Stimulated activated CD4-positive, alpha-beta T cell treated with anti-CD3 and anti-CD28 coated beads, Interleukin-2, amount 100 ng/mL, for 24 hours (primary cell): ENCODE measurements at regions not wholly inside any gene's neighbourhood (a gene's known extent, or its start where the extent isn't known, plus 50 kb on each side); places are given as distances from the start of the nearest gene placed in this dataset.
"Not testable (repeated sequence)": the region's sequence is repeated elsewhere in the genome, so short reads cannot be mapped to it uniquely, and the experiment has no call there.

ENCODE experiments used
- DNase-seq, 2 donors: peaks; one replicate each; pipeline ENCODE4 v3.0.0-alpha.2; 2020

DNA sequence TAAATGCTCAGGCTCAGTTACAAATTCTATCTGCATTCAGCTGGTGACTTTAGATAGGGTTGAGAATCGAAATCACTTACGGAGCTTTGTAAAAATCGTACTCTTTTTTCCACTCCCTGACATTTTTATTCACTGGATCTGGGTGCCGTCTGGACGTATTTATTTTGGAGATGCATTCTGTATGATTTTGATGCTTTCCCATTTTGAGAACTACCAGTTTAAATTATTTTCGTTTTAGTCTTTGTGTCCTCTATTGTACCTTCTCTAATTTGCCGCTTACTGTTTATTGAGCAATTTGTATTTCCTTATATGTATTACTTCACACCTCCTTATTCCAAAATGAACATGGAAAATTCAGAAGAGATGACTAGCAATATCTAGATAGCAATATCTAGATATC, 96.2 kb downstream of the FASLG start:
- no peak for DNase-seq

DNA sequence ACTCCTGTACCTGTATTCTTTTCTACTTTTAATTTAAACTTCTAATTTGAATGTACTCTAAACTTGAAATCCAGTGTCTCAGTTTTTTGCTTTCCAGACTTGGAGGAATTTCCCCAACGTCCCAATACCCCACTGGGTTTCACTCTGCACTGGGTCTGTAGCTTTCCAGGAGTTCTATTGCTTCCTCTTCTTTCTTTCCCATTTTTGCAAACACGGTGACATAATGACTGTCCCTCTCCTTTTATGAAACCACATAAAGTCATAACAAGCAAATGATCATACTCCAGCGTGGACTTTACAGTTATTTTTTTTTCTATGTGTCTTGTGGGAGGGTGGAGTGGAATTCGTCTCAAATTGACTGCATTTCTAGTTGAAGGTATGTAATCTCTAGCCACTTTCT, 97.1 kb downstream of the FASLG start:
- DNase-seq, result no peak

DNA sequence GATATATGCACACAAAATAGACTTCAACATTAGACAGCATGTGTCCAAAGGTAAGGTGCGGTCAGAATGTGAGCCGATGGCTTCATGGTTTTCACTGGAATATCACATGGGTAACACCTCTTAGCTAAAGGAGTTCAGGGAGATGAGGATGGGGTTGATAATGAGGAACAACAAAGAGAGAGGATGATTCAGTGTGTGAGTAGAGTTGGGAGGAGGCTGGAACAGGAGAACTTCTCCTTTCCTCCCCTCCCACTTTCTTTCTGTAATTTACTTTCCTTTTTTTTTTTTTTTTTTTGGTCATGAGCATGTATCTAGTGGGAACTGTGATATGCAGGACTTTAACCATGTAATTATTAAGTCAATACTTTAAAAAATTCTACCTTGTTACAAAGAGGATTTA, 99.4 kb downstream of the FASLG start:
- no peak for DNase-seq

GRCh38 chr1:172760121-172760520, 101.2 kb downstream of the FASLG start:
- no peak for DNase-seq

GRCh38 chr1:172761581-172762486, 102.9 kb downstream of the FASLG start:
- no peak for DNase-seq

- no peak for DNase-seq
Observed at GRCh38 chr1:172763057-172763456, 104.2 kb downstream of the FASLG start.

DNA sequence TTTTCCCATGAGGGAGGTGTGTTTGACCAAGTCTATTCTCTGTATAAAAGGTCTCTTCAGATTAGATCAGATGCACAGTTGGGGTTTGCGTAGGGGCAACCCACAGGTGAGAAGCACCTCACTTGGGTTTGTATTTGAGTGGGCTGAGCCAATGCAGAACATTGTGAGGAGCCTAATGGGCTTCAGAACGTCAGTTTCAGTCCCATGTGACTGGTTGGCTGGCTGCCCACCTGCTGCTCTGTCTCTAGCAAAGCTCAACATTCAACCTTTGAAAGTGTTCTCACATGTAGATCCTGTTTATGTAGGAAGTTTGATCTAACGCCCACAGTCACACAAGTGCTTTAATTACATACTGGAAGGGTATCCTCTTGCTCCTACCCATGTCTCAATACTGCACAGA, 105.5 kb downstream of the FASLG start:
- DNase-seq, result peak in 1 of 2 donors; percentile 48

DNA sequence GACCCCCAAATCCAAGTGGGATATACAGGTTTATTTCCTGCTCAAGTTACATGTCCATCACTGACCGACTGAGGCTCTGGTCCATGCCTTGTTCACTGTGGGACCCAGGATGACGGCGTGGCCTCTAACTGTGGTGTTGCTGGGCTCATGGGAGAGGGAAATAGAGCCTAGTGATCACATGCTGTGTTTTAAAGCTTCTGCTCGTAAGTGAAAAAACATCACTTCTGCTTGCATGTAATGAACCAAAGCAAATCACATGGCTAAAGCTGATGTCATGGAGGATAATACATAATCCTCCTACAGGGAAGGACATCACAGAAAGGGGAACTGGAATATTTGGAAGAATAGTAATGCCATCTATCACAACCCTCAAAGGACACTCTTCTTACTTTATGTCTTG, 107.6 kb downstream of the FASLG start:
- no peak for DNase-seq

- no peak for DNase-seq
Observed at GRCh38 chr1:172770071-172770470, 111.2 kb downstream of the FASLG start.

DNA sequence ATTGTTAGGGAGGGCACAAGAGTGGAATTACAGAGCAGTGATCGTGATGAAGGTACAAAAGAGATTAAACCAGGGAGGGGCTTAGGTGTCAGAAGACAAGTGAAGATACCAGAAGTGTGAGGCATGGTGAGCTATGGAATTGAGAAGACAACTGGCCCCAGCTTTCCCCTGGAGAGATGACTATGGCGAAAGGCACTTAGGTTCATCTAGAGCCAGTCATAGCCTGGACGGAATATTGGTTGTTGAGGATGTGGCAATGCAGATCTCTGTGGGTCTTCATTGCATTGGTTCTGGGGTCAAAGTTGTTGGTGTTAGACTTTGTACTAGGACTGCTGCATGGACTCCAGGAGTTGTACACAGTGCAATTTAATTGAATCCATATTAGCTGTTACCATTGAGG, 115.7 kb downstream of the FASLG start:
- no peak for DNase-seq

DNA sequence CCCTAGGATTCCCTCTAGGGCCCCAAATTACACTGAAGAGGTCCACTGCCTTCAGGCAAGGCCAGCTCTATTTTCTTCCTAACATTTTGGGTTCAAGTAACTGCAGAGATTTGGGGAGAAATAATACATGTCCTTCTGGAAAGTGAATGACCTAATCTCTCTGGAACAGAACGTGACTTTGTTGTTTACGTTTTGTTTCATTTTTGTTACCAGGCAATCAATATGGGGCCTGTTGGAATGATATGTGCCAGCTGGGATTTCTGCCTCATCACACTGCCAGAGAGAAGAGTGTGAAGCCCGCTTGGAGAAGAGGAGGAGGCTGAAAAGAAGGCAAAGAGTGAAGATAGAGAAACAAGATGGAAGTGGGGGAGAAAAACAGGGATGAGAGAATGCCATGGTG, 116.7 kb downstream of the FASLG start:
- no peak for DNase-seq

DNA sequence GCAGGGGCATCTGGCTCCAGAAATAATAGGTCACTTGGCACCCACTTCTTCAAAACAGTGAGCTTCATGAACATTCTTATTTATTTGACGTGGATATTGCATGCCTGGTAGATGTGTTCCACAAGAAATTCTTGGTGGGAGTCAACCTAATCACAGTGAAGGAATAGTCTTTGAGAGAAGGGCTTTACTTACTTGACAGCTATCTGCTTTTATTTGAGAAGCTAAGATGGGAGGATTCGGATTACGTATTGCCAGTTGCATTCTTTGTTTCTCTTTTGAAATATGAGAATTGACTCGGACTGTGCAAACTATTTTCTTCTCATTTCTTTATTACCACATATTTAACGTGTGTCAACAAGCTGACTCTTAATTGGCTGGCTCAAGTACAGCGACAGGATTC, 117.2 kb downstream of the FASLG start:
- no peak for DNase-seq

DNA sequence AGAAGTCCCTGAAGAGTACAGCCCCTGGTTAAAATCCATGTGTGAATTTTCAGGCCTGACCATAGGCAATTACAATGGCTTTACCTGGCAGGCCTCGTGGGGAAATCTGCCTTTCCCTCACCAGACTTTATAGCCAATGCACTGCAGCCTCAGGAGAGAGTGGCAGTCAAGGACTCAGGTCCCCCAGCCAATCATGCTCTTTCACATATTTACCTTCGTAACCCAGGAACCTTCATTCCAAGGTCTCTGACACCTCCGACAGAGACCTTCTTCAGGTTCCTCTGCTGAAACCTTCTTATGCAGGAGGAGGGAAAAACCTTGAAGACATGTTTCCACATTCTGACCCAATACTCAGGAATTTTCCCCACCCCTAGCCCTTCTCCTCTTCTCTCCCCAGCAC, 118.9 kb downstream of the FASLG start:
- DNase-seq, result no peak

DNA sequence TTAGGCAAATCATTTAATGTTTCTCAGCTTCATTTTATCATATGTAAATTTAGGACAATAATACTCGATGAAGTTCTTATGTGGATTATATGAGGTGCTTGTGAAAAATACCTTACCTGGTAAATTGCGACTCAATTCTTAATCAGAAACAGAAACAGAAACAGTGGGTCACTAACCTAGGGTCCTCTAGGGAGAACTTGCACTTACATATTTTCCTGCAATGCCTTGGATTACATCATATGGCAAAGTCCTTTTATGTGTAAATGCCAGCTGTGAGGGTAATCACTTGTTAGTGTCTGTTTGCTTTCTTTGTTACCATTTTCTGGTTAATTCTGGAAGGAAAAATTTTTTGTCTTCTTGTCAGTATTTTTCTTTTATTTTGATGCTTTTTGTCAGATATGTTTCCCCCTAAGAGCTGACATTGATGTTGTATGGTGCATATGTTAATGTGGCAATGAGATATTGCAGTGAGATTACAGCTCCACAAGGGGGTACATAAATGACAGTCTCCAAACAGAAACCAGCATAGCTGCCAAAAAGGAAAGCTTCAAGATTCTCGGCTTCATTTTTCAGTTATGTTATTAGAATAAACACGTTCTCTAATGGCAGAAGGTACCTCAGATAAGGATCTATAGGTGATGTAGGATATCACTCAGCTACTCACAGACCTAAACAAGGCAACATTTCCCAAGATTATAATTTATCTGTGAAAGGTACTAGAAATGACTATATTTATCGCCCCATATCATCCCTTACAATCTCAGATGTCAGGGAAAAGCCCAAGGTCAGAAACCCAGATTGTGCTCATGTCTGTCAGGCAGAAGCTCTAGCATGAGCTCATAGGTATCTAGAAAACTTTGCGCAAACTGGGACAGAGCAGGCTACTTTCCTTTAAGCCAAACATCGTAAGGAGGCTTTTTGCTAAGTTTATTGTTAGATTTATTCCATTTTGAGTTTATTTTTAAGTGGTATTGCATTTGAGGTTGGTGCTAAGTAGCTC, 119.9 kb downstream of the FASLG start:
- DNase-seq, result no peak

- DNase-seq, result no peak
Observed at GRCh38 chr1:172779491-172779890, 120.6 kb downstream of the FASLG start.

DNA sequence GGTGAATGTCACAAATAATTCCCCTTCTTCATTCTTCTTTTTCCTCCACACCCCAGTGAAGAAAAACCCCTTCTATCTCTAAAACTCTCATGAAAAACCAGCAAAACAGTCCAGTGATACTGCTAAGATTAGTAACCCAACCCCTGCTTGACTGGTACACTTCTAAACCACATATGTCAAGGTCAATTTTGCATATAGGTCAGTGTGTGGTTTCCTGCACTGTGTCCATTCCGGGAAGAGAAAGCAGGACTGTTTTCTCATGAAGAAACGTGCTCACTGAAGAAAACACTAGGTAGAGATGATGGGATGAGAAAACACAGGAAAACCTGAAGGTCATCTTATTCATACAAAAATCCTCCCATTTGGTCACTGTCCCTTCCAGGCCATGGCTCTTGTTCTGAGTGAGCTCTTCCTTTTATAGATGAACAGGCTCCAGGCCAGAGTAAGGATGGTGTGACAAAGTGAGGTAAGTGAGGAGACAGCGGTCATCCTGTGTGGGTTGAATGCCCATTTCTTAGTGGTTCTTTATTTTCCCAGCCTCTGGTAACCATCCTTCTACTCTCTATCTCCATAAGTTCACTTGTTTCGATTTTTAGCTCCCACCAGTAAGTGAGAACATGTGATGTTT, 122.7 kb downstream of the FASLG start:
- no peak for DNase-seq

DNA sequence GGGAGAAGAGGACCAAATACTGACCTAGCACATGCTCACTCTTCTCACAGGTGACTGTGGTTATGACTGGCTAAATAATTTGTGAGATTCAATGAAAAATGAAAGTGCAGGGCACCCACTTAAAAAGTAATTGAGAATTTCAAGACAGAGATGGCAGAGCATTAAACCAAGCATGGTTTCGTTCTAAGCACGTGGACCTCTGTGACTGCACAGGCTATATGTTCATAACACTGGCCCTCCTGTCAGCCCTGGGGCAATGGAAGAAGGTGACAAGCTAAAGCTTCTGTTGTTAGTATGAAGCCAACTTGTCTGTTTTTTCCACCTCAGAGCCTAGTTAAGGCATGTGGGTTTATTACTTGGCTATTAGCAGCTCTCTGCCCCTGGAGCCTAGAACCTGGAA, 130.9 kb downstream of the FASLG start:
- DNase-seq, result no peak

DNA sequence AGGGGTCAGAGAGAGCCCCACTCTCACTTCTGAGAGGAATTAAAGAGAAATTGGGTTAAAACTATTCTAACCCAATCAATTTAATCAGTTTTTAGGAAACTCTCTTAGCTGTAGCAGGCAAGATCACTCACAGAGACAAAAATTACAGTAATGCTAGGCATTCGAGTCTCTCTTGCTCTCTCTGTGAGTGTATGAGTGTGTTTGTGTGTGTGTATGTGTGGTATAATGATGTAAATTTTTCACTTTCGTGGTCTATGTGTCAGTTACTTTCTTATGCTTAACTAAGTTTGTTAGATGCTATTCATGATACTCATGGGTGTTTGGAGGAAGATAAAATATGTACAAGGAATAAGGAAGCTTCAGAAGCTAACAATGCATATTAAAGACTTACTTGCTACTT, 131.3 kb downstream of the FASLG start:
- no peak for DNase-seq

- DNase-seq, result no peak
Observed at GRCh38 chr1:172793823-172794222, 134.9 kb downstream of the FASLG start.

GRCh38 chr1:172795741-172796140, 136.8 kb downstream of the FASLG start:
- DNase-seq, result no peak

DNA sequence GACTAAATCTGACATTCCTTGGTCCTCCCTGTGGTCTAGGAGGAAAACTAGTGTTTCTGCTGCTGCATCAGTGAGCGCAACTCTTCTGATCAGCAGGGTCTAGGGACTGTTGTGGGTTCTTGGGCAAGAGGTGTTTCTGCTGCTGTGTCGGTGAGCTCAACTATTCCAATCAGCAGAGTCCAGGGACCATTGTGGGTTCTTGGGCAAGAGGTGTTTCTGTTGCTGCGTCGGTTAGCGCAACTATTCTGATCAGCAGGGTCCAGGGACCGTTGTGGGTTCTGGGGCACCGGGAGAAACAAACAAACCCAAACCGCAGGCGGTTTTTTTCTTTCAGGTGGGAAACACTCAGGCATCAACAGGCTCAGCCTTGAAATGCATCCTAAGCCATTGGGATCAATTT, 140.9 kb downstream of the FASLG start:
- not testable (repeated sequence) for DNase-seq

DNA sequence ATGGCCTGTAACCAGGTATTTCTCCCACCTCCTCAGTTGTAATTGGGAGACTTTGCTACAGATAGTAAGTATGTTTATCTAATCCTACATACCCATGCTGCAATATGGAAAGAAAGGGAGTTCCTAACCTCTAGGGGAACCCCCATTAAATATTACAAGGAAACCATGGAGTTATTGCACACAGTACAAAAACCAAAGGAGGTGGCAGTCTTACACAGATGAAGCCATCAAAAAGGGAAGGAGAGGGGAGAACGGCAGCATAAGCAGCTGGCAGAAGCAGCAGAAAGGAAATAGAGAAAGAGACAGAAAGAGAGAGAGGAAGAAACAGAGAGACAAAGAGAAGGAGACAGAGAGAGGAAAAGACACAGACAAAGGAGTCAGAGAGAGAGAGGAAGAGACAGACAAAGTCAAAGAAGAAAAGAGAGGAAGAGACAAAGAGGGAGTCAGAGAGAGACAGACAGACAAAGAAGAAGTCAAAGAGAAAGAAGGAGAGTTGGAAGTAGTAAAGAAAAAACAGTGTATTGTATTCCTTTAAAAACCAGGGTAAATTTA, 142.9 kb downstream of the FASLG start:
- no peak for DNase-seq

- no peak for DNase-seq
Observed at GRCh38 chr1:172809750-172810149, 150.8 kb downstream of the FASLG start.
